Smooth muscle cell (in vitro differentiated cells): ENCODE measurements at regions not wholly inside any gene's neighbourhood (a gene's known extent, or its start where the extent isn't known, plus 50 kb on each side); places are given as distances from the start of the nearest gene placed in this dataset.

Experiments
- DNase-seq: peaks from one replicate; lab custom pipeline; 2025; ENCODE audit not compliant: unreplicated experiment; lab: John Stamatoyannopoulos, UW
- H2AFZ ChIP-seq: fragments of 200-600 bp; sonication (generic); 2 replicates; pipeline ENCODE4 v1.6.0; 2016; ENCODE audit warnings: antibody characterized with exemption, low read depth, mild to moderate bottlenecking
- H3F3A ChIP-seq: fragments of 200-600 bp; sonication (generic); 2 replicates; pipeline ENCODE4 v1.6.0; 2017; ENCODE audit warnings: antibody characterized with exemption, low read depth
- H3K27ac ChIP-seq: fragments of 200-600 bp; sonication (generic); 2 replicates; pipeline ENCODE4 v1.5.1; 2016; ENCODE audit warnings: low read depth, mild to moderate bottlenecking
- H3K27me3 ChIP-seq: fragments of 200-600 bp; sonication (generic); 2 replicates; pipeline ENCODE4 v1.6.1; 2016; ENCODE audit warnings: low read depth, mild to moderate bottlenecking
- H3K36me3 ChIP-seq: fragments of 200-600 bp; sonication (generic); 2 replicates; pipeline ENCODE4 v1.5.1; 2016; ENCODE audit warnings: low read depth
- H3K4me1 ChIP-seq: fragments of 200-600 bp; sonication (generic); 2 replicates; pipeline ENCODE4 v1.5.1; 2016; ENCODE audit warnings: low read depth
- H3K4me2 ChIP-seq: fragments of 200-600 bp; sonication (generic); 2 replicates; pipeline ENCODE4 v1.6.0; 2016; ENCODE audit warnings: mild to moderate bottlenecking
- H3K4me3 ChIP-seq: fragments of 200-600 bp; sonication (generic); 2 replicates; pipeline ENCODE4 v1.5.1; 2016; ENCODE audit warnings: mild to moderate bottlenecking
- H3K79me2 ChIP-seq: fragments of 200-600 bp; sonication (generic); 2 replicates; pipeline ENCODE4 v1.6.0; 2016; ENCODE audit warnings: low read depth, mild to moderate bottlenecking
- H3K9ac ChIP-seq: fragments of 200-600 bp; sonication (generic); 2 replicates; pipeline ENCODE4 v1.6.0; 2016; ENCODE audit warnings: low read depth
- H3K9me3 ChIP-seq: fragments of 200-600 bp; sonication (generic); replicated peaks from 2 replicates; pipeline ENCODE4 v1.5.1; 2016; ENCODE audit warnings: low read depth
- H4K20me1 ChIP-seq: fragments of 200-600 bp; sonication (generic); 2 replicates; pipeline ENCODE4 v1.6.0; 2016; ENCODE audit warnings: low read depth
- WGBS: methylation state at CpG from one replicate; pipeline ENCODE4 v1.1.7; 2016; ENCODE audit warnings: low lambda C conversion rate; 5-methylcytosine and 5-hydroxymethylcytosine counted together
- TF ChIP-seq, protein P1 (sequence below): fragments of 200-600 bp; sonication (generic); IDR thresholded peaks from 2 replicates; pipeline ENCODE4 v1.5.1; 2017; ENCODE audit warnings: borderline replicate concordance, mild to moderate bottlenecking, antibody characterized with exemption; ENCODE audit not compliant: insufficient read depth, poor library complexity, severe bottlenecking

DNA sequence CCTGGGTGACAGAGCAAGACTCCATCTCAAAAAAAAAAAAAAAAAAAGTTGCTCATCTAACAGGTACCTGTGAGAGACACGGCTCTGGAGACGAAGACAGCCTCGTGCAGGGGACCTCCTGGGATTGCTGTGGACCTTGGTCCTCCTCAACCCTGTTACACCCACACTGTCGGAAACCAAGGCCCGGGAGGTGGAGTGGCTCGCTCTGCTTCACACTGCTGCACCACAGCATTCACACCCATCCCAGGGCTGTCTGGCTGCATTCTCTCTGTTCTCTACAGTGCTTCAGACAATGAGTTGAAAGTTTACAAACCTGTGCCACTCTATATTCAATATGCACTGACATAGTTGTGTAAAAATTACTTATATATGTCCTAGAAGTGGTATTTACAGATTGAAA is 101.0 kb upstream of the TNS3 start:
- no peak overlapping the region for H3K4me3 ChIP-seq
- H3K79me2 ChIP-seq: no peaks in the 10 kb centered on the region
- WGBS: 80% methylated on average over 6 of the region's 6 CpGs
- peaks cover 9% of the 10 kb centered on the region for H3K4me1 ChIP-seq
- no peaks in the 10 kb centered on the region for H3K36me3 ChIP-seq
- H3K27me3 ChIP-seq: no peaks in the 10 kb centered on the region
- H3K27ac ChIP-seq: no peak overlapping the region
- no peaks in the 10 kb centered on the region for H4K20me1 ChIP-seq
- H2AFZ ChIP-seq: no peak overlapping the region
- no peak for DNase-seq
- H3F3A ChIP-seq: peaks cover 2% of the 10 kb centered on the region
- TF ChIP-seq, protein P1, sequence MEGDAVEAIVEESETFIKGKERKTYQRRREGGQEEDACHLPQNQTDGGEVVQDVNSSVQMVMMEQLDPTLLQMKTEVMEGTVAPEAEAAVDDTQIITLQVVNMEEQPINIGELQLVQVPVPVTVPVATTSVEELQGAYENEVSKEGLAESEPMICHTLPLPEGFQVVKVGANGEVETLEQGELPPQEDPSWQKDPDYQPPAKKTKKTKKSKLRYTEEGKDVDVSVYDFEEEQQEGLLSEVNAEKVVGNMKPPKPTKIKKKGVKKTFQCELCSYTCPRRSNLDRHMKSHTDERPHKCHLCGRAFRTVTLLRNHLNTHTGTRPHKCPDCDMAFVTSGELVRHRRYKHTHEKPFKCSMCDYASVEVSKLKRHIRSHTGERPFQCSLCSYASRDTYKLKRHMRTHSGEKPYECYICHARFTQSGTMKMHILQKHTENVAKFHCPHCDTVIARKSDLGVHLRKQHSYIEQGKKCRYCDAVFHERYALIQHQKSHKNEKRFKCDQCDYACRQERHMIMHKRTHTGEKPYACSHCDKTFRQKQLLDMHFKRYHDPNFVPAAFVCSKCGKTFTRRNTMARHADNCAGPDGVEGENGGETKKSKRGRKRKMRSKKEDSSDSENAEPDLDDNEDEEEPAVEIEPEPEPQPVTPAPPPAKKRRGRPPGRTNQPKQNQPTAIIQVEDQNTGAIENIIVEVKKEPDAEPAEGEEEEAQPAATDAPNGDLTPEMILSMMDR: no peak
- H3K4me2 ChIP-seq: no peak overlapping the region
- H3K9me3 ChIP-seq: no peaks in the 10 kb centered on the region
- no peak overlapping the region for H3K9ac ChIP-seq

DNA sequence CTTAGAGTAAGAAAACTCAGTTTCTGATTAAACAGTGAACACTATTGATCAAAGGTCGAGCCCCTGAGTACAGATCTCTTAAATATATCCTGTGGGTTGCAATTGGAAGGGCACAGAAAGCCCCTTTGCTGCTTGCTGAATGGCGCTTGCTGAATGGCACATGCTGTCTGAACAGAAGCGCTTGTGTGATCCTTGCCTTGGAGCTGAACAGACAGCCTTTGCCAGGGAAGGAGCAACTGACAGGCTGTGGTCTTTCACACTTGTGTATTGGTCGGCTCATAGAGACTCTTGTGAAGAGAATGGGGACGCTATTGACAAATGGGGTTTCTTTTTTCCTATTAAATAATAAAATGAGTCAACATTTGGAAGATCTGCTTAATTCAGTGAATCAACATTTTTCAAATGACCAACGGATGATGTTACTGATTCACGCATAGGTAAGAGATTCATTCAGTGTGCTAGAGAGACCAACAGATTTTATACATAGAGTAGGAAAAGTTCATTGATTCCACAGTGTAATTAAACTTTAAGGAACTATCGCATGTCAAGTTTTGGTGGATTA is 99.4 kb upstream of the TNS3 start:
- Histone ChIP-seq H3K36me3 (no peaks in the 10 kb centered on the region), H3F3A (peaks cover 10% of the 10 kb centered on the region), H3K9ac (no peak overlapping the region), H3K27ac (no peak overlapping the region), H3K27me3 (no peaks in the 10 kb centered on the region), H3K4me2 (no peak overlapping the region), H2AFZ (no peak overlapping the region), H3K79me2 (no peaks in the 10 kb centered on the region), H3K4me3 (no peak overlapping the region), H3K4me1 (peaks cover 11% of the 10 kb centered on the region), H4K20me1 (no peaks in the 10 kb centered on the region), H3K9me3 (no peaks in the 10 kb centered on the region)
- TF ChIP-seq, protein P1: no peak
- DNase-seq: no peak
- 81% methylated on average over 8 of the region's 8 CpGs for WGBS

DNA sequence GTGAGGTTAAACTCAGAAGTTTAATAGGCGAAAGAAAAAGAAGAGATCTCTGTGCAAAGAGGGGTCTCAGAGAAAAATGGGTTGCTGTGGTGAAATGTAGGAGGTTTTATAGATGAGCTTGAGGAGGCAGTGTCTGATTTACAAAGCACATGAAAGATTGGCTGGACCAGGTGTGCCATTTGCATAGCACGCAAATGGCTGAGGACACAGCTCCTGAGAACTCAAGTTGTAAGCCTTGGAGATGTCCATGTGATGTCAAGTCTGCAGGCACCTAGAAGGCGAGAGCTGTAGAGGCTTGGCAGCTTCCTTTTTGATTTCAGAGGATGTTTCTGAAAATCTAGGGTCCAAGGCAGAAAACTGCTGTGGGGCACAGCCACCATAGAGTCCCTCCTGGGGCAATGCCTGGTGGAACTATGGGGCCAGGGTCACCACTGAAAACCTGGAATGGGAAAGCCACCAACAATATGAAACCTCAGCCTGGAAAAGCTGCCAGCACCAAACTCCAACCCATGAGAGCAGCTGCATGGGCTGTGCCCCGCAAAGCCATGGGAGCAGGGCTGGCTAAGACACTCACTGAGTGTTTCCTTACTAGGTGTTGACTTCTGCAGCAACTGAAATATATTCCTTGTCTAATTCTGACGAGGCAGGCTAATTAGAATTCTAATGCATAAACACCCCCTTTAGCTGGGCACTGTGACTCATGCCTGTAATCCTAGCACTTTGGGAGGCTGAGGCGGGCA is 96.9 kb upstream of the TNS3 start:
- H3K79me2 ChIP-seq: no peaks in the 10 kb centered on the region
- no peak overlapping the region for H3K9ac ChIP-seq
- DNase-seq: no peak
- H3K27ac ChIP-seq: no peak overlapping the region
- peaks cover 11% of the 10 kb centered on the region for H3K4me1 ChIP-seq
- H3K36me3 ChIP-seq: no peaks in the 10 kb centered on the region
- no peak overlapping the region for H2AFZ ChIP-seq
- H3K27me3 ChIP-seq: no peaks in the 10 kb centered on the region
- peaks cover 10% of the 10 kb centered on the region for H3F3A ChIP-seq
- H3K4me3 ChIP-seq: no peak overlapping the region
- 88% methylated on average over 6 of the region's 6 CpGs for WGBS
- H3K4me2 ChIP-seq: no peak overlapping the region
- no peaks in the 10 kb centered on the region for H3K9me3 ChIP-seq
- H4K20me1 ChIP-seq: no peaks in the 10 kb centered on the region
- TF ChIP-seq, protein P1: no peak

DNA sequence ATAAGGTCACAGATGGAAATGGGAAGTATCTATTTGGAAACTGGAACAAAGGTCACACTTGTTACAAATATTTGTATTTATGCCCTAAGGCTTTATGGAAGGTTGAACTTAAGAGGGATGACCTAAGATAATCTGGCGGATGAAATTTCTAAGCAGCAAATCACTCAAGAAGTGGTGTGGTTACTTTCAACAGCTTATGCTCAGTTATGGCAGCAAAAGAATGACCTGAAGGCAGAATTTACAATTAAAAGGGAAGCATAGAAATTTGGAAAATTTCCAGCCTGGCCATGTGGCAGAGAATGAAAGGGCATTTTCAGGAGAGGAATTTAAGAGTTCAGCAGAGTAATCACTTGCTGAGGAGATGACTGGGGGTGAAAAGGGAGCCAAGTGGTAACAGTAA is 95.8 kb upstream of the TNS3 start:
- WGBS: 11% methylated on average over 1 of the region's 1 CpG
- no peaks in the 10 kb centered on the region for H3K79me2 ChIP-seq
- TF ChIP-seq, protein P1: no peak
- no peaks in the 10 kb centered on the region for H3K36me3 ChIP-seq
- no peak overlapping the region for H3K4me2 ChIP-seq
- H4K20me1 ChIP-seq: no peaks in the 10 kb centered on the region
- no peak overlapping the region for H3K4me3 ChIP-seq
- no peaks in the 10 kb centered on the region for H3K9me3 ChIP-seq
- peak overlapping the region; percentile 38 for H3K27ac ChIP-seq
- no peak overlapping the region for H2AFZ ChIP-seq
- peaks cover 10% of the 10 kb centered on the region for H3F3A ChIP-seq
- no peak for DNase-seq
- H3K27me3 ChIP-seq: no peaks in the 10 kb centered on the region
- H3K4me1 ChIP-seq: peaks cover 11% of the 10 kb centered on the region
- H3K9ac ChIP-seq: no peak overlapping the region
